GM21737 (cell line): ENCODE measurements at regions not wholly inside any gene's neighbourhood (a gene's known extent, or its start where the extent isn't known, plus 50 kb on each side); places are given as distances from the start of the nearest gene placed in this dataset.

Experiments
- ATAC-seq: cut with Tn5 transposase; IDR thresholded peaks from one replicate; pipeline ENCODE4 v1.9.1; 2021; ENCODE audit warnings: mild to moderate bottlenecking, moderate library complexity; ENCODE audit not compliant: unreplicated experiment

GRCh38 chr1:69128204-69128603 lies 439.5 kb upstream of the LRRC7 start:
- ATAC-seq: no peak

GRCh38 chr1:69129538-69129937 lies 438.2 kb upstream of the LRRC7 start:
- no peak for ATAC-seq

GRCh38 chr1:69138172-69138571 lies 429.6 kb upstream of the LRRC7 start:
- no peak for ATAC-seq

- no peak for ATAC-seq
Measured at GRCh38 chr1:69139007-69139406, 428.7 kb upstream of the LRRC7 start.

- ATAC-seq: no peak
Measured at GRCh38 chr1:69146303-69146702, 421.4 kb upstream of the LRRC7 start.

GRCh38 chr1:69148731-69149130 lies 419.0 kb upstream of the LRRC7 start:
- no peak for ATAC-seq

GRCh38 chr1:69157046-69157756 lies 410.5 kb upstream of the LRRC7 start:
- ATAC-seq: no peak

GRCh38 chr1:69163241-69163640 lies 404.5 kb upstream of the LRRC7 start:
- ATAC-seq: no peak

GRCh38 chr1:69163779-69164178 lies 403.9 kb upstream of the LRRC7 start:
- no peak for ATAC-seq

- no peak for ATAC-seq
Measured at GRCh38 chr1:69167876-69168275, 399.8 kb upstream of the LRRC7 start.

- ATAC-seq: no peak
Measured at GRCh38 chr1:69171248-69171647, 396.5 kb upstream of the LRRC7 start.

- no peak for ATAC-seq
Measured at GRCh38 chr1:69172003-69173000, 395.4 kb upstream of the LRRC7 start.

GRCh38 chr1:69175053-69175452 lies 392.7 kb upstream of the LRRC7 start:
- no peak for ATAC-seq

GRCh38 chr1:69180358-69180757 lies 387.4 kb upstream of the LRRC7 start:
- no peak for ATAC-seq

- no peak for ATAC-seq
Measured at GRCh38 chr1:69185378-69185777, 382.3 kb upstream of the LRRC7 start.

GRCh38 chr1:69191335-69191734 lies 376.4 kb upstream of the LRRC7 start:
- no peak for ATAC-seq

- no peak for ATAC-seq
Measured at GRCh38 chr1:69195136-69195535, 372.6 kb upstream of the LRRC7 start.

- ATAC-seq: no peak
Measured at GRCh38 chr1:69196071-69196470, 371.7 kb upstream of the LRRC7 start.

GRCh38 chr1:69197816-69198215 lies 369.9 kb upstream of the LRRC7 start:
- ATAC-seq: no peak

GRCh38 chr1:69201716-69202115 lies 366.0 kb upstream of the LRRC7 start:
- no peak for ATAC-seq

- ATAC-seq: no peak
Measured at GRCh38 chr1:69203166-69203565, 364.6 kb upstream of the LRRC7 start.

- no peak for ATAC-seq
Measured at GRCh38 chr1:69213644-69214043, 354.1 kb upstream of the LRRC7 start.
